NCI-H1105 (cell line): ENCODE measurements at regions not wholly inside any gene's neighbourhood (a gene's known extent, or its start where the extent isn't known, plus 50 kb on each side); places are given as distances from the start of the nearest gene placed in this dataset.

ENCODE experiments used
- DNase-seq: peaks from one replicate; lab custom pipeline; 2025; lab: John Stamatoyannopoulos, UW

- DNase-seq, result no peak
These were observed 105.3 kb downstream of the AKAIN1 start for GRCh38 chr18:5091741-5092140.

GRCh38 chr18:5075297-5075696, 121.8 kb downstream of the AKAIN1 start:
- no peak for DNase-seq

DNA sequence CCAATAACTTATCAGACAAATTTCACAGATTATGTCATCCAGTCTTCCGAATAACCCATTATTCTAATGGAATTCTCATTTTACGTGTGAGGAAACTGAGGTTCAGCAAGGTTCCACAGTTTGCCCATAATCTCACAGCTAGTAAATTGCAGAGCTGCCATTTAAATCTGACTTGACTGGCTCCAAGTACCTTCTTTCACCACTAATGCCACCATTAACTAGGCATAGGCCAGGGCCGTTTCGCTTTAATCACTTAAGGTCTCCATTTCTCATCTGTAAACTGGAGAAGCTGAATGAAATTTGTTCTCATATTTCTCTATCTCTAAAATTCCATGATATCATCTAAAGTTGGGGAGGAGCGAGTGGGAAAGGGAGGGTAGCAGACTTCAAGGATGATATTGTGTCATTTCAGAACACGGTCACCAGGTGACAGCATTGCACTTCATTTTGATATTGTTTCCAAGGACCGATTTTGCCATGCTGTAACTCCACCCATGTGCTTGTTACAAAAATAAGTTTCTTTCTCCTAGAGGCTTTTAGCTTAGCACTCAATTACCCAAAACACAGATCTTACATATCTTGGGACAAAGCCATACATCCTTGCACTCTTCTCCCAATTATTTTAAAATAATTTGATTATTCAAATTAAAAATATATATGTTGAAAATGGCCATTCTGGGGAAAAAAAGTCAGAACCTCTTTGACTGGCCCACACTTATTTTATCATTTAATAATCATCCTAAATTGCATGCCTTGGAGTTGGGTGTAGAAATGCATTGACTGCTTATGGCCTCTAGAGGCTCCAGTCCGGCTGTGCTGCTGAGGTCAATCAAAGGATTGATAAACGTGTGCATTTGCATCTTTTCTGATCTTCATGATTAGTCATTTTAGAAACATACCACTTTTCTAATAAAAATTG, 123.8 kb downstream of the AKAIN1 start:
- DNase-seq, result peak; percentile 17

GRCh38 chr18:5068851-5069250, 128.2 kb downstream of the AKAIN1 start:
- no peak for DNase-seq

DNA sequence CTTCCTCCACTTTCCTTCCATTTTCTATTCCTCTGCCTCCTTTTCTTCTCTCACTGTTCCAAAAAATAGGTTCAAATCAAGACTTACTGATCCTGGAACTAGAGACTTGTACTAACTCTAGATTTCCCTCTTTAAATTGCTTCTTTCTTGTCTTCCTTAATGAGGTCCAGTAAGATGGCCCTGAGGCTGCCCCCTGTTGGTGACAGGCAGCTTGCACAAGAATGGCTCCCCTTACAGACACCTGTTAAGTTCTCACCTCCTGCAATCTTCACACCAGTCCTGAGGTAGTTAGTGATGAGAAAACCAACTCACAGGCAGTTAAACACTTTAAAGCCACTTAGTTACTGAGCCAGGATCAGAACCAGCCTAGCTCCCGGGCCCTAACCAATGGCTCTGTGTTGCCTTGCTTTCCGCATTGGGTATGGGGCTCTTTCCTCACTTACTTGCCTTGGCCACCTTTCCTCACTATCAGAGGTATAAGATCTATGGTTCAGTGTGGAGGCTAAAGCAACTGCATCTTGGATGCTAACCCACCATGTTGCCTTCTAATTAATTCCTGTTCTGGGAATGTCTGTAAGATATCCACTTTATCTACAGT, 130.6 kb downstream of the AKAIN1 start:
- DNase-seq, result no peak

GRCh38 chr18:5065615-5066014, 131.4 kb downstream of the AKAIN1 start:
- no peak for DNase-seq

- DNase-seq, result no peak
These were observed 132.2 kb downstream of the AKAIN1 start for GRCh38 chr18:5064841-5065370.

DNA sequence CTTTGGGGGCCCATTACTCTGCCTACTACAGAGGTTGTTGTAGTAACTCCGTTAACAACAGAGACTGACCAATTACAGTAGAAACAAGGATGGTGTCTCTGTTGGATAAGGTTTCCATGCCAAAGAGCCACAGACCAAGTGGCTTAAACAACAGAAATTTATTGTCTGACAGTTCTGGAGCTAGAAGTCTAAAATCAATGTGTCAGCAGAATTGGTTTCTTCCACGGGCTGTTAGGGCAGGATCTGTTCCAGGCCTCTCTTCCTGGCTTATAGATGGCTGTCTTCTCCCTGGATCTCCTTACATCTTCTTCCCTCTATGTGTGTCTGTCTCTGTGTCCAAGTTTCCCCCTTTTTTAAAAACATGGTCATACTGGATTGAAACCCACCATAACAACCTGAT, 135.3 kb downstream of the AKAIN1 start:
- no peak for DNase-seq

DNA sequence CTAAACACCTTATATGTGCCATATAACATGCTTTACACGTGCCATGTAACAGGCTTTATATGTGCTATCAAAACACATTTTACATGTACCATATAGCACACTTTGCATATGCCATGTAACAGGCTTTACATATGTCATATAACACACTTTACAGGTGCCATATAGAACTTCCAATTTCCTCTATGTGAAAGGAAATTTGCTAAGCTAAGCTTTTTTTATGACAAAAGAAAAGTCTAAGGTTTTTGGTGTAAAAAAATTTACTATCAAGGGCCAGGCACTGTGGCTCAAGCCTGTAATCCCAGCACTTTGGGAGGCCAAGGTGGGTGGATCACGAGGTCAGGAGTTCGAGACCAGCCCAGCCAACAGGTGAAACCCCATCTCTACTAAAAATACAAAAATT, 136.5 kb downstream of the AKAIN1 start:
- DNase-seq, result no peak

DNA sequence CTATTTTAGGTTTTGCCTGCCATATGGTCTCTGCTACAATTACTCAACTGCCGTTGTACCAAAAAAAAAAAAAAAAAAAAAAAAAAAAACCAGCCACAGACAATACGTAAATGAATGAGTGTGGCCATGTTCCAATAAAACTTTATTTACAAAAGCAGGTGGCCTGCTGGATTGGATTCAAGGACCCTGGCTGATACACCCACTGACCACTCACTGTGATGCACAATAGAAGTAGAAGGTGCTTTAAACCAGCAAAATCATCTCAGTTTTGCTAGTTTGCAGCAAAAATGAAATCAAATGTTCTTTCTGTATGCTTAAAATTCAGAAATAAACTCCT, 137.4 kb downstream of the AKAIN1 start:
- no peak for DNase-seq

DNA sequence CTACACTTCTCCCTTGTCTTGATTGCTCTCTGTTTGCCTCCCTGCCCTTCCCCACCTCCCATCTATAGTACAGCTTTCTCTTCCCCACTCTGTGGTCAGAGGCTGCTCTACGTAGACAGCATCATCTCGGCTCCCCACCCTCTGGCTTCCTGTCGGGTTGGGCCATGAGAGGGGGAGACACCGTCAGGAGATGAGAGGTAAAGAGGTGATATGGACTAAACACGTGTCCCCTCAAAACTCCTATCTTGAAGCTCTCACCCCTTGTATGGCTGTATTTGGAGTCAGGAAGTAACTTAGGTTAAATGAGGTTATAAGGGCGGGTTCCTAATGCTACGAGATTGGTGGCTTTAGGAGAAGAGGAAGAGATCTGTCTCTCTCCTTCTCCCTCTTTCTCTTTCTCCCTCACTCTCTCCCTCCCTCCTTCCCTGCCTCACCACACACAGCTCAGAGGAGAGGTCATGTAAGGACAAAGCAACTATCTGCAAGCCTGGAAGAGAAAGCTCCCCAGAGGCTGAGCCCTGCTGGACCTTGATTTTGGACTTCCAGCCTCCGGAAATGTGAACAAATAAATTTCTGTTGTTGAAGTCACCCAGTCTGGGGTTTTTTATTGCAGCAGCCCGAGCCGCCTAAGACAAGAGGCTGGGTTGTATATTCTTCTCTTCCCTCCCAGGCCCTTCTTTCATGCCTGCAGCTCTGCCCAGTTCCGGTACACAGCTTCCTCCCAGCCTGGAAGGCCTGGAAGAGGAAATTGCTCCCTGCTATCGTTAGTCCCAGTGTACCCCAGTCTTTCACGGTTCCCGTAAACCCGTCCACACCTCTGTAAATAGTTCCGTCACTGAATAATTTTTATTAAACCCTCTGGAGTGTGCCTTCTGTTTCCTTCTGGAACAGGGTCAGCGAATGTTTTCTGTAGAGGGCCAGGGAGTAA, 138.0 kb downstream of the AKAIN1 start:
- DNase-seq, result no peak

DNA sequence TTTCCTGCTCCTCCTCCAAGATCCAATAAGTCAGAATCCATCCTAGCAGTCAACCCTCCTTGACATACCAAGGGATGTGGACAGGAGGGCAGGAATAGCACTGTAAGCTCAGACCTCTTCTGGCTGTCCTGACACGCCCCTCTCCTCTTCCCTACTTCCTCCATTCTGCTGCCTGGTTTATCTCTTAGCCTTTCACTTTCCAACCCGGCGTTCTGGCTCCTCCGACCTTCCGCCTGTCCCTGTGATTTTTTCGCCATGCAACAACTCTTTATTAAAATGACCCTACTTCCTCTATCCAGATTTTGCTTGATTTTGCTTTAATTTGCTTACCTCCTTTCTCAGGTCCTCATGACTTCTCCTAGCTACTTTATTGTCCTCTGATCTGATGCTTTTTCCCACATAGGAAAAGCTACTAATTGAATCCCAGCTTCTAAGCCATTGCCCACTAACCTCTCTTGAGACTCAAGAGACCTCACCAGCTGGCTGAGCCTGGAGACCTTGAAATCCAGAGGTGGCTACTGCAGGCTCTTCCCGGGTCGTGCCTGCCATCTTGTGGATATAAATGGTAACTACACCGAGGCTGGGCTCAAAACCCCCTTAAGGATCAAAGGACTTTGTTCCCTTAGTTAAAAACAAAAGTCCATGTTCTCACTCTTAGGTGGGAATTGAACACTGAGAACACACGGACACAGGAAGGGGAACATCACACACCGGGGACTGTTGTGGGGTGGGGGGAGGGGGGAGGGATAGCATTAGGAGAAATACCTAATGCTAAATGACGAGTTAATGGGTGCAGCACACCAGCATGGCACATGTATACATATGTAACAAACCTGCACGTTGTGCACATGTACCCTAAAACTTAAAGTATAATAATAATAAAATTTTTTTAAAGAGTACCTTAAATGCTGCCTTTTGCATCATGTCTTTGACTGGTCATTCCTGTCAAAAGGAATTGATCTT, 139.4 kb downstream of the AKAIN1 start:
- DNase-seq, result peak; percentile 12

- DNase-seq, result no peak
These were observed 144.6 kb downstream of the AKAIN1 start for GRCh38 chr18:5052491-5052890.

- no peak for DNase-seq
These were observed 145.8 kb downstream of the AKAIN1 start for GRCh38 chr18:5051207-5051606.

DNA sequence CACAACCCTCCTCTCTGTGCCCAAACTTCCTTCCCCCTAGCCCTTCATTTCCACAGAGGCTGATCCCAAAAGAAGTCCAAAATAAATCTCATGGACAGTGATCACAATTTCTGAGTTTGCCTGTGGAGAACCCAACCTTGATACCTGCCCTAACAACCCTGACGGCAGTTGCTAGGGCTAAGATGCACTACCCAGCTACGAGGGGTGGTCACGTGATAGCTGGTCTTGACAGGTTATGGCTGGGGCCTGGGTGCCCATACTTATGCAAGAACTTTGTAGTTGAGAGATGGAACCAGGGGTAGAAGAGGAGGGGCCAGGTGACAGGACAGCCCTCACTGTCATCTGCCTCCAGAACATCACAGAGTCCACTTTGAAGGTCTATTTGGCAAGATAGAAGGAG, 147.9 kb downstream of the AKAIN1 start:
- DNase-seq, result no peak

GRCh38 chr18:5040476-5040875, 156.6 kb downstream of the AKAIN1 start:
- DNase-seq, result no peak

GRCh38 chr18:5036523-5036922, 160.5 kb downstream of the AKAIN1 start:
- DNase-seq, result no peak

- no peak for DNase-seq
These were observed 165.8 kb downstream of the AKAIN1 start for GRCh38 chr18:5031216-5031615.

- no peak for DNase-seq
These were observed 166.4 kb downstream of the AKAIN1 start for GRCh38 chr18:5030636-5031035.

DNA sequence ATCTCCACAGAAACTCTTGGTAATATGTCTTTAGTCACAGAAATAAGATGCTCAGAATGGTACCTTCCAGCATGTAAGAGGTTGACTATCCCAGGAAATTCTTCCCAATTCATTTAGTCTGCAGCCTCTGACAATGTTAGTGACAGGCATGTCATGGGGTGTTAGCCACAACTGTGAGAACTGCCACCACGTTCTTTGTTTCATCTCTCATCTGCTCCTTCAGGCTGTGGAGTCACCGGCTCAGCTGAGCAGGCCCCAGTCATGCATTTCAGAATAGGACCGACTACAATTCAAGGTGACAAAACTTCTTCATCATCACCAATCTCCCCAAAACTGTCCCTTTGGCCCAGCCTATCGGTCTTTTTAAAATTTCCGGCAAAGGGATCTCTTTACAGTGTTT, 167.5 kb downstream of the AKAIN1 start:
- DNase-seq, result no peak

- no peak for DNase-seq
These were observed 172.3 kb downstream of the AKAIN1 start for GRCh38 chr18:5024741-5025140.
